ENCODE measurements at regions not wholly inside any gene's neighbourhood (a gene's known extent, or its start where the extent isn't known, plus 50 kb on each side); places are given as distances from the start of the nearest gene placed in this dataset.

- H3K36me3 Mint-ChIP-seq (ENCODE audit: insufficient read depth in 2 of 2), result peaks cover 0 to 1% of the 10 kb centered on the region in 2 donors
- H3K27me3 Mint-ChIP-seq (ENCODE audit: low read depth), result no peaks in the 10 kb centered on the region
- peaks cover 5 to 14% of the 10 kb centered on the region in 2 donors for H3K9me3 Mint-ChIP-seq
- DNase-seq, result no peak
- no peak overlapping the region for H3K27ac Mint-ChIP-seq
- H3K4me3 Mint-ChIP-seq, result no peak overlapping the region
- ATAC-seq (replicated peaks in 1 of 2), result no peak
- H3K4me1 Mint-ChIP-seq (ENCODE audit: low read depth), result no peaks in the 10 kb centered on the region
Measured at GRCh38 chr5:18018472-18018871, 384.2 kb downstream of the TAF11L14 start.

- DNase-seq, result no peak
- ATAC-seq (replicated peaks in 1 of 2), result no peak
Measured at GRCh38 chr5:18023275-18023674, 389.0 kb downstream of the TAF11L14 start.

DNA sequence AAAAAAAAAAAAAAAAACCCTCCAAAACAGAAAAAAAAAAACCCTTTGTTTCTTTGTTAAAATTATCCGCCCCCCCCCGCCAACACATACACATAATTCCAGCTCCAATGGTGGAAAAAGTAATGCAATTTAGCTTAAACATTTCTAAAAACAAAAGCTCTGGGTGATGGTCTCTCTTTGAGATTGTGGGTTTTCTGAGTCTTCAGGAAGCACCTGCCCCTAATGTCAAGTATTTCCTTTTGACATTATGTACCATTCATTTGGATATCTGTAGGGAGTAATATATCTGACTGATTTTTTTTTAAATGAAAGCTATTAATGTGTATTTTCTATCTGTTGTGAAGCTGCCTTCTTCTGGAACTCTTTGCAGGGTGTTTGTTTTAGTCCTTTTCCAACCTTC is 389.7 kb downstream of the TAF11L14 start:
- no peaks in the 10 kb centered on the region for H3K4me1 Mint-ChIP-seq (ENCODE audit: low read depth)
- no peak overlapping the region for H3K4me3 Mint-ChIP-seq
- no peak overlapping the region for H3K27ac Mint-ChIP-seq
- H3K36me3 Mint-ChIP-seq (ENCODE audit: insufficient read depth in 2 of 2), result peaks cover 0 to 1% of the 10 kb centered on the region in 2 donors
- ATAC-seq (replicated peaks in 1 of 2), result no peak
- H3K27me3 Mint-ChIP-seq (ENCODE audit: low read depth), result no peaks in the 10 kb centered on the region
- DNase-seq, result no peak
- peaks cover 9 to 10% of the 10 kb centered on the region in 2 donors for H3K9me3 Mint-ChIP-seq

More at GRCh38 chr5:18023275-18023674, 389.0 kb downstream of the TAF11L14 start:
- Mint-ChIP-seq H3K36me3 (ENCODE audit: insufficient read depth in 2 of 2) (peaks cover 0 to 1% of the 10 kb centered on the region in 2 donors), H3K27me3 (ENCODE audit: low read depth) (no peaks in the 10 kb centered on the region), H3K9me3 (peaks cover 9 to 12% of the 10 kb centered on the region in 2 donors), H3K27ac (no peak overlapping the region), H3K4me3 (no peak overlapping the region), H3K4me1 (ENCODE audit: low read depth) (no peaks in the 10 kb centered on the region)

- Mint-ChIP-seq H3K4me3 (no peak overlapping the region), H3K9me3 (peaks cover 9 to 10% of the 10 kb centered on the region in 2 donors), H3K27me3 (ENCODE audit: low read depth) (no peaks in the 10 kb centered on the region), H3K36me3 (ENCODE audit: insufficient read depth in 2 of 2) (peaks cover 0 to 1% of the 10 kb centered on the region in 2 donors), H3K27ac (no peak overlapping the region), H3K4me1 (ENCODE audit: low read depth) (no peaks in the 10 kb centered on the region)
- no peak for DNase-seq
- ATAC-seq (replicated peaks in 1 of 2), result no peak
Measured at GRCh38 chr5:18024542-18024941, 390.3 kb downstream of the TAF11L14 start.

DNA sequence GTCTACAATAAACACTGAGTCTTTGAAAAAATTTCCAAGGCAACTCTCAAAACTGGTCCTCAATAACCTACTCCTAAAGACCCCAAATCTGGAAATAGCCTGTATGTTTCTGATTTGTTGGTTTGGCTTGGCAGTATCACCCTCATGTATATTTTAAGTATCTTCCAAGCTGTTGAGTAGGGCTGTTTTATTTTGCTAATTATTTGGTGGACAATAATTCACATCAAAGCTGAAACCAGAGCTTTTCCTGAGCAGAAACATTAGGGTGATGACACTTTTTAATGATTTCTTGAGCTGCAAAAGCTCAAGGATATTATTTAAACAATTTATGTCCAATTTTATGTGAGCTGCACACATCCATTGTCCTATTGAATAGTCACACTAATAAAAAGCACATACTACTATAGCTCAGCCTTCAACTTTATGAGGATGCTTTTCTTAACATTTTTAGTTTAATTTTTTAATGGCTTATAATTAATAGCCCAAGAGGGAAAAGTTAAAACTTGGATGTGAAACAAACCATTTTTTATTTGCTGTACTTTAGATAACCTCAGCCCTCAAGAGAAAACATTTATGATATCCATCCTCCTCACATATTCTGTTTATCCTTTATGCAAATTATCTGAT is 393.1 kb downstream of the TAF11L14 start:
- Mint-ChIP-seq H3K9me3 (peaks cover 6% of the 10 kb centered on the region in 2 donors), H3K27ac (no peak overlapping the region), H3K4me3 (no peak overlapping the region)

DNA sequence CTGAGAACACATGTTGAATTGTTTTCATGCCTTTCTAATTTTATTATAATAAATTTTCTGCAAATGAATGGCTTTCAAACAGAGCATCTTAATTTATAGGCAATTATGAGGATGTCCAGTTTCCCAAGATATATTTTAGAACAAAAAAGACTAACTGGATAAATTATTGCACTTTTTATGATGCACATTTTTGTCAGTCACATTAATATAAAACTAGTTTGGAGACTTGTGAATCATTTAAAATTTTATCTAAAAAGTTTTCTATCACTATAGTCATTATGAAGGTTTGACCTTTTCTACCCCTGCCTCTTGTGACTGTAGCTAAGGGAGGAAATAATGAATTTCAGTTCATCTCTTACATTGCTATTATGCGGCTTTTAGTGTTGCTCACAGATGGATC is 393.8 kb downstream of the TAF11L14 start:
- Mint-ChIP-seq H3K4me1 (ENCODE audit: low read depth) (no peaks in the 10 kb centered on the region), H3K9me3 (peaks cover 6% of the 10 kb centered on the region in 2 donors), H3K4me3 (no peak overlapping the region), H3K36me3 (ENCODE audit: insufficient read depth in 2 of 2) (peaks cover 0 to 2% of the 10 kb centered on the region in 2 donors), H3K27me3 (ENCODE audit: low read depth) (no peaks in the 10 kb centered on the region), H3K27ac (no peak overlapping the region)
- no peak for DNase-seq
- ATAC-seq (replicated peaks in 1 of 2), result no peak

More for the DNA sequence above, 393.1 kb downstream of the TAF11L14 start:
- no peak for DNase-seq
- ATAC-seq (replicated peaks in 1 of 2), result no peak
- Mint-ChIP-seq H3K27me3 (ENCODE audit: low read depth) (no peaks in the 10 kb centered on the region), H3K36me3 (ENCODE audit: insufficient read depth in 2 of 2) (peaks cover 0 to 2% of the 10 kb centered on the region in 2 donors), H3K4me1 (ENCODE audit: low read depth) (no peaks in the 10 kb centered on the region)

- H3K9me3 Mint-ChIP-seq, result peaks cover 2 to 4% of the 10 kb centered on the region in 2 donors
- H3K4me1 Mint-ChIP-seq (ENCODE audit: low read depth), result no peaks in the 10 kb centered on the region
- DNase-seq (no peak), ATAC-seq (replicated peaks in 1 of 2) (no peak)
- H3K27me3 Mint-ChIP-seq (ENCODE audit: low read depth), result no peaks in the 10 kb centered on the region
- H3K4me3 Mint-ChIP-seq, result no peak overlapping the region
- H3K36me3 Mint-ChIP-seq (ENCODE audit: insufficient read depth in 2 of 2), result peaks cover 0 to 2% of the 10 kb centered on the region in 2 donors
- no peak overlapping the region for H3K27ac Mint-ChIP-seq
Measured at GRCh38 chr5:18032744-18033143, 398.5 kb downstream of the TAF11L14 start.

DNA sequence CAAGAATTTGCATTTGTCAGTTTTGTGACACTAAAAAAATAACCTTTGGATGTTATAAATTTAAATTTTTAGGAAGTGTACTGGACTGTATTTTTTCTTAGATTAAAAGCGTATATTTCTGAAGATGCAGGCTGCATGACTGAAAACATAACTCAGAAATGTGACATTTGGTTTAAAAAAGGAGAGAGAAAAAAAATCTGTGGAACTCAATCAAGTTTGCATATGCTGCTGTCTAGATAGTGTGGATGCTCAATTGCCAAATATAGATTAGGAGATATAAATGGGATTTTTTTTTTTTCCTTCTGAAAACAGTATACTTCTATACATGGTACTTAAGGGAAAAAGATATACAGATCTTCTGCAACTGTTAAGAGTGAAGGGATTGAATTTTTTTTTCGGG is 402.3 kb downstream of the TAF11L14 start:
- Mint-ChIP-seq H3K36me3 (ENCODE audit: insufficient read depth in 2 of 2) (peaks cover 1 to 2% of the 10 kb centered on the region in 2 donors), H3K4me3 (no peak overlapping the region), H3K27ac (no peak overlapping the region), H3K4me1 (ENCODE audit: low read depth) (no peaks in the 10 kb centered on the region), H3K9me3 (peaks cover 0 to 2% of the 10 kb centered on the region in 2 donors), H3K27me3 (ENCODE audit: low read depth) (no peaks in the 10 kb centered on the region)
- ATAC-seq (replicated peaks in 1 of 2) (no peak), DNase-seq (no peak)

DNA sequence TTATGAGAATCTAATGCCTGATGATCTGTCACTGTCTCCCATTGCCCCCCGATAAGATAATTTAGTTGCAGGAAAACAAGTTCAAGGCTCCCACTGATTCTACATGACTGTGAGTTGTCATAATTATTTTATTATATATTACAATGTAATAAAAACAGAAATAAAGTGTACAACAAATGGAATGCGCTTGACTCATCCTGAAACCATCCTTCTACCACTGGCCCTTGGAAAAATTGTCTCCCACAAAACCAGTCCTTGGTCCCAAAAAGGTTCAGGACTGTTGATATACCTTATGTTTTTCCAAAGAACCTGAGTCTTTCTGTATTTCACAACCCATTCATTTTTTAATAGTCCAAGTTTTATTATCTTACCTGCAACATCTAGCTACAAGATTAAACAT is 403.5 kb downstream of the TAF11L14 start:
- ATAC-seq (replicated peaks in 1 of 2), result no peak
- no peaks in the 10 kb centered on the region for H3K4me1 Mint-ChIP-seq (ENCODE audit: low read depth)
- no peak overlapping the region for H3K27ac Mint-ChIP-seq
- no peaks in the 10 kb centered on the region for H3K27me3 Mint-ChIP-seq (ENCODE audit: low read depth)
- peaks cover 0 to 3% of the 10 kb centered on the region in 2 donors for H3K9me3 Mint-ChIP-seq
- H3K4me3 Mint-ChIP-seq, result no peak overlapping the region
- no peak for DNase-seq
- H3K36me3 Mint-ChIP-seq (ENCODE audit: insufficient read depth in 2 of 2), result peaks cover 1 to 3% of the 10 kb centered on the region in 2 donors

DNA sequence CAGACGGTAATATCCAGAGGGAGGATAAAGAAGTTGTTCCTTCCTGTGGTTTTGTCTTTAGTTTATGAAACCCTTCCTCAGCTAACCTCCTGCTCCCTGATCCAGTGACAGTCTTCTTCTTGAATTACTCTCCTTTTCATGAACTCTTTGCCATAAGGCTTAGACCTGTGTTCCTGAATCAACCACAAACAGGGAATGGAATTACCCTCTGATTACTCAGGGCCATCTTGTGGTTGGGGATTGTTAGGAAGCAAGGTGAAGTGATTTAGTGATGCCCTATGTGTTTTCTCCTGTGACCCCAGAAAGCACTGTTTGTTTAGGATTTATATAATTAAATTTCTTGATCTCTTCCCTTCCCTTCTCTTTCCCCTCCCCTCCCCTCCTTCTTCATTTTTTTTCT is 409.1 kb downstream of the TAF11L14 start:
- no peak overlapping the region for H3K4me3 Mint-ChIP-seq
- H3K27ac Mint-ChIP-seq, result no peak overlapping the region
- ATAC-seq (replicated peaks in 1 of 2), result no peak
- peaks cover 0 to 3% of the 10 kb centered on the region in 2 donors for H3K9me3 Mint-ChIP-seq
- H3K36me3 Mint-ChIP-seq (ENCODE audit: insufficient read depth in 2 of 2), result peaks cover 1 to 3% of the 10 kb centered on the region in 2 donors
- no peaks in the 10 kb centered on the region for H3K4me1 Mint-ChIP-seq (ENCODE audit: low read depth)
- no peaks in the 10 kb centered on the region for H3K27me3 Mint-ChIP-seq (ENCODE audit: low read depth)
- DNase-seq, result no peak

DNA sequence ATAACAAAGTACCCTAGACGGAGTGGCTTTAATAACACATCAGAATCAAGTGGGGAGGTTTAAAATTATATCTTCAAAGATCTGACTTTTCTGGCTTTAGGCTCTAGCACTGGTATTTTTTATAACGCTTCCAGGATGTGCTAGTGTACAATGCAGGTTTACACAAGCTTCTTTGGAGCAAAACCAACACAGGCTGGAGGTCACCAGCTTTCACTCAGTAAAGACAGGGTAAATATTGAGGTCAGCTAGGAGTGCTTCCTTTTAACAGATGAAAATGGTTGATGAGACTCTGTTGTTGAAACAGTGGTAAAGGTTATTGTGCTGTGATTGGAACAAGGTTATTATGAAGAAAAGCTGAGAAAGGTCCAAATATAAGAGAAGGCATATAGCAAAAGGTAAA is 414.2 kb downstream of the TAF11L14 start:
- ATAC-seq (replicated peaks in 1 of 2) (no peak), DNase-seq (no peak)
- Mint-ChIP-seq H3K4me3 (no peak overlapping the region), H3K27me3 (ENCODE audit: low read depth) (no peaks in the 10 kb centered on the region), H3K36me3 (ENCODE audit: insufficient read depth in 2 of 2) (no peaks in the 10 kb centered on the region), H3K27ac (no peak overlapping the region), H3K9me3 (peaks cover 5% of the 10 kb centered on the region in 2 donors), H3K4me1 (ENCODE audit: low read depth) (no peaks in the 10 kb centered on the region)

DNA sequence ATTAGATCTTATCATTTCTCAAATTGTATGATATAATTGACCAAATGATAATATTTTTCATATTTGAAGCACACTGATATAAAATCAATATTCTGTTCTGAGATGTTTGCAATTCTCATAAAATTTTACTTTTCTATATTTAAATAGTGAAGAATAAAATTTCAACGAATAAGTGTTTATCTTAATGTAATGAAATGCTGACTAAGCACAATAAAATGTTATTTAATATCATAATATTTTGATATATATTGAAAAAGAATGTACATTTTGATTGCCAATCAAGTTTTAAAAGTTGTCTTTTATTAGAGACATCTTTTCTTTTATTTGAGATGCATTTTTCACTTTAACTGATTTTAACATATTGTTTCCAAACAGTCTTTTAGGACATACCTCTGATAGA is 416.1 kb downstream of the TAF11L14 start:
- DNase-seq (no peak), ATAC-seq (replicated peaks in 1 of 2) (no peak)
- H3K4me3 Mint-ChIP-seq, result no peak overlapping the region
- no peaks in the 10 kb centered on the region for H3K27me3 Mint-ChIP-seq (ENCODE audit: low read depth)
- H3K9me3 Mint-ChIP-seq, result peaks cover 9 to 10% of the 10 kb centered on the region in 2 donors
- no peak overlapping the region for H3K27ac Mint-ChIP-seq
- H3K36me3 Mint-ChIP-seq (ENCODE audit: insufficient read depth in 2 of 2), result no peaks in the 10 kb centered on the region
- no peaks in the 10 kb centered on the region for H3K4me1 Mint-ChIP-seq (ENCODE audit: low read depth)

- H3K4me3 Mint-ChIP-seq, result no peak overlapping the region
- peaks cover 11% of the 10 kb centered on the region in 2 donors for H3K9me3 Mint-ChIP-seq
- no peaks in the 10 kb centered on the region for H3K4me1 Mint-ChIP-seq (ENCODE audit: low read depth)
- no peak overlapping the region for H3K27ac Mint-ChIP-seq
- no peaks in the 10 kb centered on the region for H3K36me3 Mint-ChIP-seq (ENCODE audit: insufficient read depth in 2 of 2)
- no peak for DNase-seq
- no peak for ATAC-seq (replicated peaks in 1 of 2)
- no peaks in the 10 kb centered on the region for H3K27me3 Mint-ChIP-seq (ENCODE audit: low read depth)
Measured at GRCh38 chr5:18050776-18051175, 416.5 kb downstream of the TAF11L14 start.

GRCh38 chr5:18051953-18052352 is 417.7 kb downstream of the TAF11L14 start:
- Mint-ChIP-seq H3K27ac (no peak overlapping the region), H3K27me3 (ENCODE audit: low read depth) (no peaks in the 10 kb centered on the region), H3K9me3 (peaks cover 11% of the 10 kb centered on the region in 2 donors), H3K4me1 (ENCODE audit: low read depth) (no peaks in the 10 kb centered on the region), H3K4me3 (no peak overlapping the region), H3K36me3 (ENCODE audit: insufficient read depth in 2 of 2) (no peaks in the 10 kb centered on the region)
- ATAC-seq (replicated peaks in 1 of 2) (no peak), DNase-seq (no peak)

Data from activated T-cell treated with anti-CD3 and anti-CD28 coated beads, Interleukin-2, amount 50 U/mL, for 72 hours (primary cell).